Prostate gland (tissue), 2 donors: ENCODE measurements at regions not wholly inside any gene's neighbourhood (a gene's known extent, or its start where the extent isn't known, plus 50 kb on each side); places are given as distances from the start of the nearest gene placed in this dataset.

Experiments
- CTCF ChIP-seq, 4 experiments: fragments of 200-600 bp in 2 of 4; fragments of 450-650 bp in 2 of 4; sonication (generic) in 2 of 4; IDR thresholded peaks; 1 replicate in 3 of 4; 2 replicates in 1 of 4; pipeline ENCODE4 v1.5.1; 2016 to 2019; ENCODE audit warnings: antibody characterized with exemption in 4 of 4, mild to moderate bottlenecking in 2 of 4, moderate library complexity in 2 of 4
- POLR2A ChIP-seq: fragments of 450-650 bp; IDR thresholded peaks from one replicate; pipeline ENCODE4 v1.6.1; 2016; ENCODE audit warnings: antibody characterized with exemption, mild to moderate bottlenecking
- POLR2AphosphoS5 ChIP-seq: sonication (generic); formaldehyde crosslinking; IDR thresholded peaks from one replicate; pipeline ENCODE4 v1.6.1; 2017; ENCODE audit warnings: antibody characterized with exemption

DNA sequence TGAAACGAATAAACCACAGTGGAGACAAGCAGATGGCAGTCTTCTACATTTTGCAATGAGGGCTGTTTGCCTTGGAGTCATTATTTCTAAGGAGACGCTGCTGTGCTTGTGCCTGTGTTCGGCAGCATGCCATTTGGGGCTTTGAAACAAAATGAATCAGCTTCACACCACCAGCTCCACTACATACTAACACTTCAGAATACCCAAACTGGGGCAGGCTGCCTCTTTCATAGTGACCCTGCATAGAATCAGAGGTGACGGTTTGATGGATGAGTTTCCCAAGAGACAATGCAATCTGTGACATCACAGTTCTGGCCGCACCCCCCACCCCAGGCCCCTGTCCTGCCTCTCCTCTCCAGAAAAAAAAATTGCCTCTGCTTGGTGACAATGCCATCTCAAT is 57.1 kb upstream of the MID1 start:
- TF ChIP-seq CTCF (IDR thresholded peaks at IDR 0.05), result no peak
- no peak for TF ChIP-seq POLR2AphosphoS5
- TF ChIP-seq POLR2A, result no peak
